ENCODE measurements at regions not wholly inside any gene's neighbourhood (a gene's known extent, or its start where the extent isn't known, plus 50 kb on each side); places are given as distances from the start of the nearest gene placed in this dataset.

- in situ Hi-C loops (cut with MboI; ENCODE audit: low pct_unique_long_range_greater_than_20kb in 2 of 9, low sequenced_read_pairs in 9 of 9, unreplicated experiment in 9 of 9): no loop called here
- WGBS, 10 experiments: 47 to 100% (median 80%) methylated on average over 1 to 5 of the region's 8 CpGs; no CpG with 5 or more reads in 1 of the 10 experiments
- Histone ChIP-seq H3K4me3 (no peak overlapping the region), H3K4me1 (replicated peaks in 1 of 2) (peaks cover 6 to 25% of the 10 kb centered on the region in 2 donors), H3K27ac (no peak overlapping the region)
- ATAC-seq (replicated peaks in 6 of 8): peak in 1 of 8 experiments; percentile 44
Measured at GRCh38 chr6:169991031-169991390, 239.6 kb downstream of the ERMARD start.

DNA sequence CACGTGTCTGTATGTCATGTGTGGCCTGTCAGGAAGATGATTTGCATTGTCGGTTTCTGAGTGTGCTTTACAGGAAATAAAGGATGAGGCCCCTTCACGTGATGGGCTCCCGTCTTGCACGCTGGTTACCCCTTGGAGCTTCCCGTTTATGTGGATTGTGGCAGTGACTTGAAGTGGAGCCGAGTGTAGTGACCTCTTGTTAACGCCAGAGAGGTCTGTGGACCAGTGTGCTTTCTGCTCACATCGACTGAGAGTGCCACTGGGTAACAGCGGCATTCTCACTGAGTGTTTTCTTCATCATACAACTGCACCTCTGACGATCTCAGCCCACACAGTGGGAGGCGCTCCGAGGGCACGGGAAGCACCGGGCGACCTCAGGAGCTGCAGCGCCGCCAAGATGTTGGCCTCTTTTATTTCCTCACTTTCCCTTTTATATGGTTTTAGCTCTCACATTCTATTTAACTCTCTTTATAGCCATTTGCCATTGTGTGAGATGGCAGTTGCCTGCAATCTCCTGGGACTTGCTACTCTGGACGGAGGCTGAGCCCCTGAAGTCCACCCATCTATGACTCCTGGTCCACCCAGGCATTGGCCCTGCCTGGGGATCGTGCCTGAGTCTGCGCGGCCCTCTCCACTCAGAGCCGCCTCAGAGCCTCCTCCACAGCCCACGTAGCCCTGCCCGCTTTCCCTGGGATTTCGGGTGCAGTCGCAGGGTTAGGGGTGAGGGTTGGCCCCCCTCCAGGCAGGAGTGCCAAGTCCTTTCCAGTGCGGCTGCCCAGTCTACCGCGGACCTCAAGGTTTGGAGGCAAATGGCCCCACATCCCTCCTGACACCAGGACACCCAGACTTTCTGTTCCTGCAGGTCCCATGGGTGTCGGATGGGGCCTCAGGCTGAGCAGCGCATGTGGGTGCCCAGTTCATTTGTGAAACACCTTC is 238.9 kb downstream of the ERMARD start:
- H3K27ac ChIP-seq: no peak overlapping the region
- no peak for ATAC-seq (replicated peaks in 6 of 8)
- peaks cover 6 to 25% of the 10 kb centered on the region in 2 donors for H3K4me1 ChIP-seq (replicated peaks in 1 of 2)
- in situ Hi-C loops (cut with MboI; ENCODE audit: low pct_unique_long_range_greater_than_20kb in 2 of 9, low sequenced_read_pairs in 9 of 9, unreplicated experiment in 9 of 9): no loop called here
- 56 to 87% (median 79%) methylated on average over 1 to 21 of the region's 32 CpGs; no CpG with 5 or more reads in 2 of the 10 experiments for WGBS, 10 experiments
- H3K4me3 ChIP-seq: no peak overlapping the region

- WGBS, 10 experiments: 80 to 100% (median 93%) methylated on average over 1 to 6 of the region's 8 CpGs
- H3K27ac ChIP-seq: no peak overlapping the region
- H3K4me3 ChIP-seq: no peak overlapping the region
- no peak for ATAC-seq (replicated peaks in 6 of 8)
- H3K4me1 ChIP-seq (replicated peaks in 1 of 2): peaks cover 6 to 25% of the 10 kb centered on the region in 2 donors
- in situ Hi-C loops (cut with MboI; ENCODE audit: low pct_unique_long_range_greater_than_20kb in 2 of 9, low sequenced_read_pairs in 9 of 9, unreplicated experiment in 9 of 9): no loop called here
Measured at GRCh38 chr6:169989594-169989993, 238.2 kb downstream of the ERMARD start.

DNA sequence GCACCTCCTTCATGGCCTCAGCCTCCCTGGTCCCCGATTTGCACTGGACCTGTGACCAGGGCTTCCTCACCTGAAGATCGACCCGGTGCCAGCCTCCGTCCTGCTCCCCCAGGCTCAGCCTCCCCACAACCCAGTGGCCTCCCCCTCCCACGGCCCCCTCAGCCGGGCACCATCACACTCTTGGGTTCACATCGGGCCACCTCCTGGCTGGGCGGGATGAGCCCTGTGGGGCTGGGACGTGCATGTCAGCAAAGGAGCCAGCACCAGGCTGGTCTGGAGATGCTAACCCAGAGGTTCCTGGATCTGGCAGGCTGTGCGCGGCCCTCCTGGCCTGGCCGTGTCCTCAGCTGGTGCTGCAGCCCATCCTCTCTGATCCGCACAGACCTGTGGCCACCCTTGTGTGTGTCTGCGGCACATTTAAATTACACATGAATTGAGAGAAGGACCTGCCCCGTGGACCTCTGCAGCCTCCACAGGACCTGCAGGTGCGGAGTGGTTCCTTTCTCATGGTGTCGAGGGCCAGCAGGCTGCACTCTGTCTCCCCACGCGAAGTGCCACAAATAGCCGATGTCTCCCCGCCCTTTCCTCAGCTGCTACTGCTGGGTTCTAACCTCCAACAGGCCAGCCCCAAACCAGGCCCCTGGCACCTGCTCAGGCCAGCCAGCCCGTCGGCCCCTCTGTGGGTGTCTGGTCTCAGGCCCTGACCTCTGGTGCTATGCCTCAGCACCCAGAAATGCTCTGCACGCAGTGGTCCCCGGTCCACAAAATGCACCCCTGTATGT is 237.5 kb downstream of the ERMARD start:
- Histone ChIP-seq H3K4me1 (replicated peaks in 1 of 2) (peaks cover 6 to 19% of the 10 kb centered on the region in 2 donors), H3K4me3 (no peak overlapping the region), H3K27ac (no peak overlapping the region)
- ATAC-seq (replicated peaks in 6 of 8): no peak
- 40 to 92% (median 80%) methylated on average over 1 to 8 of the region's 25 CpGs; no CpG with 5 or more reads in 5 of the 10 experiments for WGBS, 10 experiments
- in situ Hi-C loops (cut with MboI; ENCODE audit: low pct_unique_long_range_greater_than_20kb in 2 of 9, low sequenced_read_pairs in 9 of 9, unreplicated experiment in 9 of 9): no loop called here

DNA sequence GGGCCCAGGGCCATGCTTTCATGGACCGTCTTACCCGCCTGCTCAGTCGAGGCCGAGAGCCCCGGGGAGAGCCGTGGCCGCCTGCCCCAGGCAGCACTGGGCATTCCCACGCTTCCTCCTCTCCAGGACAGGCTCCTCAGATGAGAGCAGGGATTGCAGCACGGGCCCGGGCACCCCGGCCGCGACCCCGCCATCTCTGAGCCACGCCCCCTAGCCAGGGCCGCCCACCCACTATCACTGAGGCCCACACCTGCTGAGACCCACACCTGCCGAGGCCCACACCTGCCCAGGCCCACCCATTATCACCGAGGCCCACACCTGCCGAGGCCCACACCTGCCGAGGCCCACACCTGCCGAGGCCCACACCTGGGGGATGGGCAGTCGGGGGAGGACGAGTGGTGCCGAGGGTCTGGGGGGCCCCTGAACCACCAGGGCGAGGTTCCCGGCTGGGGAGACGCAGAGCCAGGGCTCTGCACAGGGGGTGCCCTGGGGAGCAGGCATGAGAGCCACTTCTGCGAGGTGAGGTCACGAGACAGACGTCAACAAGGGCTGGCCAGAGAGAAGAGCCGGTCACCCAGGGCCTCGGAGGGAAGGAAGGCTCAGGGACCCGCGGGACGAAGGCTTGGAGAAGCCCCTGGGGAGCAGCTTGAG is 235.6 kb downstream of the ERMARD start:
- in situ Hi-C loops (cut with MboI; ENCODE audit: low pct_unique_long_range_greater_than_20kb in 2 of 9, low sequenced_read_pairs in 9 of 9, unreplicated experiment in 9 of 9): no loop called here
- Histone ChIP-seq H3K4me3 (no peak overlapping the region), H3K27ac (no peak overlapping the region), H3K4me1 (replicated peaks in 1 of 2) (peaks cover 0 to 10% of the 10 kb centered on the region in 2 donors)
- peak in 1 of 8 experiments; percentile 14 for ATAC-seq (replicated peaks in 6 of 8)
- WGBS, 10 experiments: 80 to 90% methylated on average over 1 to 2 of the region's 35 CpGs; no CpG with 5 or more reads in 8 of the 10 experiments

GRCh38 chr6:169986171-169986847 is 234.9 kb downstream of the ERMARD start:
- H3K27ac ChIP-seq: no peak overlapping the region
- 60 to 100% (median 89%) methylated on average over 1 to 11 of the region's 30 CpGs; no CpG with 5 or more reads in 1 of the 10 experiments for WGBS, 10 experiments
- in situ Hi-C loops (cut with MboI; ENCODE audit: low pct_unique_long_range_greater_than_20kb in 2 of 9, low sequenced_read_pairs in 9 of 9, unreplicated experiment in 9 of 9): no loop called here

GRCh38 chr6:169985121-169986015 is 233.9 kb downstream of the ERMARD start:
- 71 to 93% (median 82%) methylated on average over 3 to 11 of the region's 38 CpGs; no CpG with 5 or more reads in 4 of the 10 experiments for WGBS, 10 experiments
- Histone ChIP-seq H3K27ac (no peak overlapping the region), H3K4me1 (replicated peaks in 1 of 2) (peaks cover 5 to 6% of the 10 kb centered on the region in 2 donors), H3K4me3 (no peak overlapping the region)
- no peak for ATAC-seq (replicated peaks in 6 of 8)
- in situ Hi-C loops (cut with MboI; ENCODE audit: low pct_unique_long_range_greater_than_20kb in 2 of 9, low sequenced_read_pairs in 9 of 9, unreplicated experiment in 9 of 9): no loop called here

More at GRCh38 chr6:169986171-169986847, 234.9 kb downstream of the ERMARD start:
- no peak overlapping the region for H3K4me3 ChIP-seq
- peaks cover 0 to 6% of the 10 kb centered on the region in 2 donors for H3K4me1 ChIP-seq (replicated peaks in 1 of 2)
- ATAC-seq (replicated peaks in 6 of 8): no peak

DNA sequence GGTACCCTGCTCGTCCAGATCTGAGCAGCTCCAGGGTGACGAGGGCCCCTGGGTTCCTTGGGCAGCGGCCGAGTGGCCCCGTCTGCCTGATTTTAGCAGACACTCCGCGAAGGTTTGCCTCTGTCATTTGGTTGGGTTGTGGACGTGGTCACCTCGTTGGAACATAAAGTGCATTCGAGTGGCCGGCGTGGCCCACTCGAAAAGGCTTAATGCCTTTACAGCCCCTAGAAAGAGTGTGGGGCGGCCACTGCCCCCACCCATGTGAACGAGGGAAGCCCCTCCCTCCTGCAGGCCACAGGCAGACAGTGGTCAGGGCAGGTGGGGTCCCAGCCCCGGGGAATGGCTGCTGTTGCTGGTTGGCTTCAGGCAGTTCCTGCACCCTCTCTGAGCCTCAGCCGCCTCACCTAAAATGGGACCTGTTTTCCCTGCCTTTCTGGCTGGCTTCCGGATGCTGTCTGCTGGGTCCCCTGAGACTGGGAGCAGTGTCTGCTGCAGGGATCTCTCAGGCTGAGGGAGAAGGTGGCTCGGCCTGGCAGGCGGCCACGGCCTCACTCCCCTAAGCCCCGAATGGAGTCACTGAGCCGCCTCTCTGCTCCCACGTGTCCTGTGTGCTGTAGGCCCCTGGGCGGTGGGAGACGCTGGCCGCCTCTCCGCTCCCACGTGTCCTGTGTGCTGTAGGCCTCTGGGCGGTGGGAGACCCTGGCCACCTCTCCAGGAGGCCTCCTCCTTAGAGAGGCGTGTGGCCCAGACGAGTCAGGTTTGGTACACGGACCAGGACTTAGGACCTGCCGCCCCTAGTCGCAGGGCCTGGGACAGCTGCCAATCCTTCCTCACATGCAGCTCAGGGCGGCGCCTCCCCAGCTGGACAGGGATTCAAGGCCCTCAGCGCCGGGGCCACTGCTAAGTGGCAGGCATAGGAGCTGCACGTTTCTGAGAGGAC is 233.0 kb downstream of the ERMARD start:
- ATAC-seq (replicated peaks in 6 of 8): peak in 1 of 8 experiments; percentile 52
- no peak overlapping the region for H3K4me3 ChIP-seq
- H3K4me1 ChIP-seq (replicated peaks in 1 of 2): peaks cover 6 to 11% of the 10 kb centered on the region in 2 donors
- WGBS, 10 experiments: 57 to 100% (median 86%) methylated on average over 1 to 11 of the region's 40 CpGs; no CpG with 5 or more reads in 4 of the 10 experiments
- no peak overlapping the region for H3K27ac ChIP-seq
- in situ Hi-C loops (cut with MboI; ENCODE audit: low pct_unique_long_range_greater_than_20kb in 2 of 9, low sequenced_read_pairs in 9 of 9, unreplicated experiment in 9 of 9): no loop called here

DNA sequence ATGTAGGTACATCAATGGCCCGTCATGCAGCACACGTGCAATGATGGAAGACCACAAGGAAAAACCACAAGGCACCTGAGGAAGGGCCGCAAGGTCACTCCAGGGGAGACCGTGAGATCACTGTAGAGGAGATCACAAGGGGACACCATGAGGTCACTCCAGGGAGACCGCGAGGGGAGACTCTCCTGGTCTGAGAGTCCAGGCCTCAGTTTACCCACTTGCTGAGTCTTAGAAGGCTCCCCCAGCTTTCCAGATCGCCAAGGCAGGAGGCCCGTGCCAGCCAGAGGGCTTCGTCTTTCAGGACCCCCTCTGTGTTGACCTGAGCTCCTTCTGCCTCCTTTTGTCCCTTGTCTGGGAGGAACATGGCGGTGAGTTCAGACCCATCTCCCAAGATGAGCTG is 232.2 kb downstream of the ERMARD start:
- WGBS, 10 experiments: 50 to 93% (median 83%) methylated on average over 1 to 4 of the region's 10 CpGs; no CpG with 5 or more reads in 5 of the 10 experiments
- H3K27ac ChIP-seq: no peak overlapping the region
- ATAC-seq (replicated peaks in 6 of 8): no peak
- peaks cover 6 to 11% of the 10 kb centered on the region in 2 donors for H3K4me1 ChIP-seq (replicated peaks in 1 of 2)
- H3K4me3 ChIP-seq: no peak overlapping the region
- in situ Hi-C loops (cut with MboI; ENCODE audit: low pct_unique_long_range_greater_than_20kb in 2 of 9, low sequenced_read_pairs in 9 of 9, unreplicated experiment in 9 of 9): no loop called here

- WGBS, 10 experiments: 53 to 100% (median 93%) methylated on average over 1 to 5 of the region's 31 CpGs; no CpG with 5 or more reads in 5 of the 10 experiments
- in situ Hi-C loops (cut with MboI; ENCODE audit: low pct_unique_long_range_greater_than_20kb in 2 of 9, low sequenced_read_pairs in 9 of 9, unreplicated experiment in 9 of 9): no loop called here
- H3K4me3 ChIP-seq: no peak overlapping the region
- H3K4me1 ChIP-seq (replicated peaks in 1 of 2): peaks cover 6 to 11% of the 10 kb centered on the region in 2 donors
- no peak for ATAC-seq (replicated peaks in 6 of 8)
- no peak overlapping the region for H3K27ac ChIP-seq
Measured at GRCh38 chr6:169982461-169983386, 231.3 kb downstream of the ERMARD start.
